CD4-positive, alpha-beta T cell (primary cell): ENCODE measurements at regions not wholly inside any gene's neighbourhood (a gene's known extent, or its start where the extent isn't known, plus 50 kb on each side); places are given as distances from the start of the nearest gene placed in this dataset.

Source experiments
- ATAC-seq: fragments of 200-7000 bp; cut with Tn5 transposase; one replicate; pipeline ENCODE4 v1.10.0; 2022; ENCODE audit warnings: mild to moderate bottlenecking; ENCODE audit not compliant: poor library complexity
- CTCF ChIA-PET: fragments of 350-600 bp; sonication (Branson Sonifier 250); formaldehyde crosslinking; loops from one replicate; lab custom pipeline; 2021; ENCODE audit warnings: antibody characterized with exemption, inconsistent platforms; lab: Charles Lee
- POLR2A ChIA-PET: fragments of 350-600 bp; sonication (Branson Sonifier 250); formaldehyde crosslinking; loops from one replicate; lab custom pipeline; 2021; ENCODE audit warnings: antibody characterized with exemption, inconsistent platforms; lab: Charles Lee
- DNase-seq, 14 experiments: peaks; one replicate each; pipeline ENCODE4 v3.0.0-alpha.2; 2013 to 2020; ENCODE audit warnings: mixed read lengths in 2 of 14
- H3K27ac ChIP-seq, 2 donors: one replicate each; pipeline versions ENCODE4 v1.5.1 to v1.7.0; 2013; ENCODE audit warnings: low read length in 2 of 2, low read depth in 1 of 2, mild to moderate bottlenecking in 1 of 2
- H3K27me3 ChIP-seq, 2 experiments: 1 replicate in 1 of 2; 2 replicates in 1 of 2; pipeline versions ENCODE4 v1.6.1 to v1.7.0; 2013; ENCODE audit warnings: low read length in 2 of 2, control low read depth in 1 of 2, mild to moderate bottlenecking in 1 of 2, moderate library complexity in 1 of 2; ENCODE audit not compliant: insufficient read depth in 2 of 2, control insufficient read depth in 1 of 2
- H3K36me3 ChIP-seq: one replicate; pipeline ENCODE4 v1.6.1; 2013; ENCODE audit warnings: low read length, control low read depth; ENCODE audit not compliant: insufficient read depth
- H3K4me1 ChIP-seq: one replicate; pipeline ENCODE4 v1.6.1; 2013; ENCODE audit warnings: low read length, control low read depth; ENCODE audit not compliant: insufficient read depth
- H3K4me3 ChIP-seq: one replicate; pipeline ENCODE4 v1.5.1; 2013; ENCODE audit warnings: mild to moderate bottlenecking, low read length, moderate library complexity
- H3K9me3 ChIP-seq, 2 experiments: 1 replicate in 1 of 2; 2 replicates in 1 of 2; pipeline versions ENCODE4 v1.6.1 to v1.7.0; 2013; ENCODE audit warnings: low read length in 2 of 2, mild to moderate bottlenecking in 2 of 2, control low read depth in 1 of 2, moderate library complexity in 1 of 2; ENCODE audit not compliant: control insufficient read depth in 1 of 2, insufficient read depth in 1 of 2
- H3K27ac Mint-ChIP-seq: one replicate; pipeline ENCODE4 v1.8.0; 2020; ENCODE audit warnings: mixed read lengths
- H3K27me3 Mint-ChIP-seq: one replicate; pipeline ENCODE4 v1.8.0; 2021; ENCODE audit warnings: mixed read lengths
- H3K36me3 Mint-ChIP-seq: one replicate; pipeline ENCODE4 v1.8.0; 2021; ENCODE audit warnings: low read depth, mixed read lengths
- H3K4me1 Mint-ChIP-seq: one replicate; pipeline ENCODE4 v1.8.0; 2021; ENCODE audit warnings: low read depth, mixed read lengths
- H3K4me3 Mint-ChIP-seq: one replicate; pipeline ENCODE4 v1.8.0; 2020; ENCODE audit warnings: mild to moderate bottlenecking, mixed read lengths
- H3K9me3 Mint-ChIP-seq: one replicate; pipeline ENCODE4 v1.8.0; 2020; ENCODE audit warnings: mixed read lengths
- intact Hi-C, 2 experiments: fragments of 100-400 bp; cut with DNase I in 1 of 2; cut with micrococcal nuclease in 1 of 2; formaldehyde crosslinking; loops; one replicate each; pipeline versions ENCODE4 v1.15.1 to v1.9.0; 2023 to 2025; cut with DNase I, micrococcal nuclease
- TF ChIP-seq, protein P1 (sequence below): fragments of 200-600 bp; IDR thresholded peaks from one replicate; pipeline ENCODE4 v1.8.0; 2022; ENCODE audit warnings: antibody characterized with exemption, mild to moderate bottlenecking

DNA sequence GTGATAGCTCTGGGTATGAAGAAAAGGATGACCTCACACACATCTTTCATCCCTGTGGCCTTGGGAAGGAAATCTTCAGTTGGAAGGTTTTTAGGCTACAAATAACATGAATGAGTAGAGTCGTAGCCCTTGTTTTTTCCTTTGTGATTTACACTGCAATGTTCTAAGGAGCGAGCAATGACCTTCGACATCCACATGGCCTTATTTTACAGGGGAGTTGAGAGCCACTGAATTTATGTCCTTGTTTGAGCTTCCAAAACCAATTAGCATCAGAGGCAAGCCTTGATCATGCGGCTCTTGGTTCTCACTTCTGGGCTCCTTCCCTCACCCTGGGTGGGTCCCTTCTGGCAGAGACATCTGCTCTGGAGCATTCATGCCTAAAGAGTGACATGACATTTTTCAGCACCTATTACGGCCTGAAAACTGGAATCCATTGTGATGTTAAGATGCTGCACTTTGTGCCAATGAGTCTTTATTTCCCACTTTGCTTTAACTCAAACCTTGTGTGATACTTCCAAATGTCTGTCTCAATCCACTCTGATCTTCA is 70.5 kb upstream of the RUNX1 start:
- DNase-seq (no peak), ATAC-seq (no peak)
- intact Hi-C loops = no loop called here
- no peak overlapping the region for H3K4me3 ChIP-seq
- TF ChIP-seq, protein P1, sequence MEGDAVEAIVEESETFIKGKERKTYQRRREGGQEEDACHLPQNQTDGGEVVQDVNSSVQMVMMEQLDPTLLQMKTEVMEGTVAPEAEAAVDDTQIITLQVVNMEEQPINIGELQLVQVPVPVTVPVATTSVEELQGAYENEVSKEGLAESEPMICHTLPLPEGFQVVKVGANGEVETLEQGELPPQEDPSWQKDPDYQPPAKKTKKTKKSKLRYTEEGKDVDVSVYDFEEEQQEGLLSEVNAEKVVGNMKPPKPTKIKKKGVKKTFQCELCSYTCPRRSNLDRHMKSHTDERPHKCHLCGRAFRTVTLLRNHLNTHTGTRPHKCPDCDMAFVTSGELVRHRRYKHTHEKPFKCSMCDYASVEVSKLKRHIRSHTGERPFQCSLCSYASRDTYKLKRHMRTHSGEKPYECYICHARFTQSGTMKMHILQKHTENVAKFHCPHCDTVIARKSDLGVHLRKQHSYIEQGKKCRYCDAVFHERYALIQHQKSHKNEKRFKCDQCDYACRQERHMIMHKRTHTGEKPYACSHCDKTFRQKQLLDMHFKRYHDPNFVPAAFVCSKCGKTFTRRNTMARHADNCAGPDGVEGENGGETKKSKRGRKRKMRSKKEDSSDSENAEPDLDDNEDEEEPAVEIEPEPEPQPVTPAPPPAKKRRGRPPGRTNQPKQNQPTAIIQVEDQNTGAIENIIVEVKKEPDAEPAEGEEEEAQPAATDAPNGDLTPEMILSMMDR = no peak
- ChIA-PET POLR2A (no interaction called here), CTCF (no interaction called here)
- no peaks in the 10 kb centered on the region for H3K4me1 ChIP-seq
- no peak overlapping the region for H3K27ac Mint-ChIP-seq
- no peak overlapping the region for H3K4me3 Mint-ChIP-seq
- no peaks in the 10 kb centered on the region for H3K36me3 ChIP-seq
- H3K36me3 Mint-ChIP-seq = no peaks in the 10 kb centered on the region
- H3K27ac ChIP-seq = no peak overlapping the region
- H3K27me3 ChIP-seq = no peaks in the 10 kb centered on the region
- peaks cover 2% of the 10 kb centered on the region for H3K9me3 Mint-ChIP-seq
- no peaks in the 10 kb centered on the region for H3K27me3 Mint-ChIP-seq
- no peaks in the 10 kb centered on the region for H3K4me1 Mint-ChIP-seq
- no peaks in the 10 kb centered on the region for H3K9me3 ChIP-seq

DNA sequence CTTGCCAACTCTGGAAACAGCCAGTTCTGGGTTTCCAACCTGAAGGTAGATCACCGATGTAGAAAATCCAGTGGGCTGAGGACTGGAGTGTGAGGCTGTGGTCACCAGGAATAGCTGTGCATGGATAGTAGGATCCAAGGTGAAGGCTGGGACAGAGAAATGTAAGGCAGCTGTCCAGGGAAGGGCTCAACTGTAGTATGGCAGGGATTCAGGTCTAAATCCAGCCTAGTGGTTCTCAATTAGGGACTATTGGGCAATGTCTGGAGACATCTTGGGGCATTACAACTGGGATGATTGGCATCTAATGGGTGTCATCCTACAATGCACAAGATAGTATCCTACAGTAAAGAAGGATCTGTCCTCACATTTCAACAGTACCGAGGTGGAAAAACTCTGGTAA is 67.7 kb upstream of the RUNX1 start:
- Histone ChIP-seq H3K36me3 (no peaks in the 10 kb centered on the region), H3K27me3 (no peaks in the 10 kb centered on the region), H3K27ac (no peak overlapping the region), H3K9me3 (no peaks in the 10 kb centered on the region), H3K4me3 (no peak overlapping the region), H3K4me1 (no peaks in the 10 kb centered on the region)
- H3K36me3 Mint-ChIP-seq = no peaks in the 10 kb centered on the region
- no peak overlapping the region for H3K27ac Mint-ChIP-seq
- no peak for DNase-seq
- H3K9me3 Mint-ChIP-seq = no peaks in the 10 kb centered on the region
- TF ChIP-seq, protein P1 = no peak
- H3K4me1 Mint-ChIP-seq = no peaks in the 10 kb centered on the region
- intact Hi-C loops = no loop called here
- H3K27me3 Mint-ChIP-seq = no peaks in the 10 kb centered on the region
- H3K4me3 Mint-ChIP-seq = no peak overlapping the region
- ATAC-seq = no peak
- ChIA-PET CTCF (interaction anchor here (1.9 kb wide), 1 partner anchor 32 kb away, joined by 5 read pairs; no protein-coding TSS in a partner anchor), POLR2A (no interaction called here)

DNA sequence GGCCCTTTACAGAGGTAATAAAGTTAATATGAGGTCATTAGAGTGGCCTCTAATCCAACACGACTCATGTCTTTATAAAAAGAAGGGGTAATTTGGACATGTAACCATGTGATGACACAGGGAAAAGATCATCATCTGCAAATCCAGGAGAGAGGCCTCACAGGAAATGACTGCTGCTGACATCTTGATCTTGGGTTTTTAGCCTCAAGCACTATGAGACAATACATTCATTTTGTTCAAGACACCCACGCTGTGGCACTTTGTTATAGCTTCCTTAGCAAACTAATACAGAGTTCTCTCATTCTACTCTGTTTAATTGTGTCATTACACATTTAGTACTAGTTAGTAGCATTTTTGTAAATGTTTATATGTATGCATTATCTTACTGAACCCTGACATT is 64.0 kb upstream of the RUNX1 start:
- ChIA-PET CTCF (interaction anchor here (0.6 kb wide), 1 partner anchor 30 kb away, joined by 4 read pairs; no protein-coding TSS in a partner anchor), POLR2A (no interaction called here)
- no peaks in the 10 kb centered on the region for H3K27me3 Mint-ChIP-seq
- Histone ChIP-seq H3K4me1 (no peaks in the 10 kb centered on the region), H3K27ac (no peak overlapping the region), H3K27me3 (no peaks in the 10 kb centered on the region), H3K9me3 (no peaks in the 10 kb centered on the region), H3K36me3 (no peaks in the 10 kb centered on the region), H3K4me3 (no peak overlapping the region)
- TF ChIP-seq, protein P1 = no peak
- H3K4me1 Mint-ChIP-seq = no peaks in the 10 kb centered on the region
- no peak overlapping the region for H3K4me3 Mint-ChIP-seq
- DNase-seq (no peak), ATAC-seq (no peak)
- no peaks in the 10 kb centered on the region for H3K9me3 Mint-ChIP-seq
- intact Hi-C loops = no loop called here
- H3K36me3 Mint-ChIP-seq = no peaks in the 10 kb centered on the region
- H3K27ac Mint-ChIP-seq = no peak overlapping the region
